ENCODE measurements at regions not wholly inside any gene's neighbourhood (a gene's known extent, or its start where the extent isn't known, plus 50 kb on each side); places are given as distances from the start of the nearest gene placed in this dataset.

GRCh38 chr18:47390410-47391024 is 139.1 kb upstream of the SKOR2 start:
- no peak for TF ChIP-seq CTCF (IDR thresholded peaks at IDR 0.05; ENCODE audit: insufficient read depth, low read length, poor library complexity, severe bottlenecking)
- DNase-seq (ENCODE audit: extremely low read depth, insufficient read length) = no peak
- no peak overlapping the region for H3K4me3 ChIP-seq (replicated peaks; ENCODE audit: low read depth, low read length)
- H3K36me3 ChIP-seq (ENCODE audit: control insufficient read depth, insufficient read depth, low read length) = no peaks in the 10 kb centered on the region
- H3K27me3 ChIP-seq (replicated peaks; ENCODE audit: control insufficient read depth, insufficient read depth, low read length) = no peaks in the 10 kb centered on the region

GRCh38 chr18:47389210-47389609 is 137.8 kb upstream of the SKOR2 start:
- no peaks in the 10 kb centered on the region for H3K36me3 ChIP-seq (ENCODE audit: control insufficient read depth, insufficient read depth, low read length)
- H3K27me3 ChIP-seq (replicated peaks; ENCODE audit: control insufficient read depth, insufficient read depth, low read length) = no peaks in the 10 kb centered on the region
- no peak for DNase-seq (ENCODE audit: extremely low read depth, insufficient read length)
- H3K4me3 ChIP-seq (replicated peaks; ENCODE audit: low read depth, low read length) = no peak overlapping the region
- no peak for TF ChIP-seq CTCF (IDR thresholded peaks at IDR 0.05; ENCODE audit: insufficient read depth, low read length, poor library complexity, severe bottlenecking)

- Histone ChIP-seq H3K4me3 (replicated peaks; ENCODE audit: low read depth, low read length) (no peak overlapping the region), H3K36me3 (ENCODE audit: control insufficient read depth, insufficient read depth, low read length) (no peaks in the 10 kb centered on the region), H3K27me3 (replicated peaks; ENCODE audit: control insufficient read depth, insufficient read depth, low read length) (no peaks in the 10 kb centered on the region)
- TF ChIP-seq CTCF (IDR thresholded peaks at IDR 0.05; ENCODE audit: insufficient read depth, low read length, poor library complexity, severe bottlenecking) = no peak
- no peak for DNase-seq (ENCODE audit: extremely low read depth, insufficient read length)
Observed at GRCh38 chr18:47387864-47388263, 136.4 kb upstream of the SKOR2 start.

- H3K4me3 ChIP-seq (replicated peaks; ENCODE audit: low read depth, low read length) = no peak overlapping the region
- H3K27me3 ChIP-seq (replicated peaks; ENCODE audit: control insufficient read depth, insufficient read depth, low read length) = no peaks in the 10 kb centered on the region
- DNase-seq (ENCODE audit: extremely low read depth, insufficient read length) = no peak
- no peak for TF ChIP-seq CTCF (IDR thresholded peaks at IDR 0.05; ENCODE audit: insufficient read depth, low read length, poor library complexity, severe bottlenecking)
- no peaks in the 10 kb centered on the region for H3K36me3 ChIP-seq (ENCODE audit: control insufficient read depth, insufficient read depth, low read length)
Observed at GRCh38 chr18:47383729-47384128, 132.3 kb upstream of the SKOR2 start.

GRCh38 chr18:47381975-47382570 is 130.6 kb upstream of the SKOR2 start:
- Histone ChIP-seq H3K27me3 (replicated peaks; ENCODE audit: control insufficient read depth, insufficient read depth, low read length) (no peaks in the 10 kb centered on the region), H3K36me3 (ENCODE audit: control insufficient read depth, insufficient read depth, low read length) (no peaks in the 10 kb centered on the region), H3K4me3 (replicated peaks; ENCODE audit: low read depth, low read length) (no peak overlapping the region)
- no peak for DNase-seq (ENCODE audit: extremely low read depth, insufficient read length)
- TF ChIP-seq CTCF (IDR thresholded peaks at IDR 0.05; ENCODE audit: insufficient read depth, low read length, poor library complexity, severe bottlenecking) = no peak
